ENCODE measurements at regions not wholly inside any gene's neighbourhood (a gene's known extent, or its start where the extent isn't known, plus 50 kb on each side); places are given as distances from the start of the nearest gene placed in this dataset.

- TF ChIP-seq, protein P1, sequence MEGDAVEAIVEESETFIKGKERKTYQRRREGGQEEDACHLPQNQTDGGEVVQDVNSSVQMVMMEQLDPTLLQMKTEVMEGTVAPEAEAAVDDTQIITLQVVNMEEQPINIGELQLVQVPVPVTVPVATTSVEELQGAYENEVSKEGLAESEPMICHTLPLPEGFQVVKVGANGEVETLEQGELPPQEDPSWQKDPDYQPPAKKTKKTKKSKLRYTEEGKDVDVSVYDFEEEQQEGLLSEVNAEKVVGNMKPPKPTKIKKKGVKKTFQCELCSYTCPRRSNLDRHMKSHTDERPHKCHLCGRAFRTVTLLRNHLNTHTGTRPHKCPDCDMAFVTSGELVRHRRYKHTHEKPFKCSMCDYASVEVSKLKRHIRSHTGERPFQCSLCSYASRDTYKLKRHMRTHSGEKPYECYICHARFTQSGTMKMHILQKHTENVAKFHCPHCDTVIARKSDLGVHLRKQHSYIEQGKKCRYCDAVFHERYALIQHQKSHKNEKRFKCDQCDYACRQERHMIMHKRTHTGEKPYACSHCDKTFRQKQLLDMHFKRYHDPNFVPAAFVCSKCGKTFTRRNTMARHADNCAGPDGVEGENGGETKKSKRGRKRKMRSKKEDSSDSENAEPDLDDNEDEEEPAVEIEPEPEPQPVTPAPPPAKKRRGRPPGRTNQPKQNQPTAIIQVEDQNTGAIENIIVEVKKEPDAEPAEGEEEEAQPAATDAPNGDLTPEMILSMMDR (IDR thresholded peaks at IDR 0.05), result no peak
- TF ChIP-seq POLR2A (IDR thresholded peaks at IDR 0.05), result no peak
- no peak for TF ChIP-seq POLR2AphosphoS5 (IDR thresholded peaks at IDR 0.05)
- TF ChIP-seq EP300 (IDR thresholded peaks at IDR 0.05), result no peak
Observed at GRCh38 chr4:147381749-147382148, 99.1 kb upstream of the EDNRA start.
